ENCODE measurements at regions not wholly inside any gene's neighbourhood (a gene's known extent, or its start where the extent isn't known, plus 50 kb on each side); places are given as distances from the start of the nearest gene placed in this dataset.

DNA sequence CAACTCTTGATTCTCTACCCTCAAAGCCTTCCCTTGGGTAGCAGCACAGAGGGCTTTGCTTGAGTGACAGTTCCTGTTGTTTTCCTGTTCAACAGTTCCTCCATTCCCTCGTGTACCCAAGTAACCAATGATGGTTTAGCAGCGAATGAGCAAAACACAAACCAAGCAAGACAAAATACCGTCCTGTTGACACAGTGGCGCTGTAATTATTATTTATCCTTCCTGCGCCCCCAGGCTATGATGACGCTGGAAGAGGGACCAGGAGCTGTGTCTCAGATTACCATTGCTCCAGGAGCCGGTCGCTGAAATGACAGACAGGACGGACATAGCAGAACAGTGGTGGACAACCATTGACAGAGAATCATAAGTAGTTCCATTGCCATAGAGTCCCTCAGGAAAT lies 154.8 kb downstream of the GADD45G start:
- no peak for DNase-seq (ENCODE audit: low read depth, low spot score)
- H3K9me3 ChIP-seq (ENCODE audit: low read depth, low read length): no peaks in the 10 kb centered on the region
- TF ChIP-seq EZH2 (IDR thresholded peaks at IDR 0.05) (no peak), FOXP2 (optimal IDR thresholded peaks at IDR 0.05; ENCODE audit: control extremely low read depth, extremely low read length, insufficient read depth) (no peak), POLR2AphosphoS5 (IDR thresholded peaks at IDR 0.05; ENCODE audit: borderline replicate concordance, low read depth, low read length) (no peak)

DNA sequence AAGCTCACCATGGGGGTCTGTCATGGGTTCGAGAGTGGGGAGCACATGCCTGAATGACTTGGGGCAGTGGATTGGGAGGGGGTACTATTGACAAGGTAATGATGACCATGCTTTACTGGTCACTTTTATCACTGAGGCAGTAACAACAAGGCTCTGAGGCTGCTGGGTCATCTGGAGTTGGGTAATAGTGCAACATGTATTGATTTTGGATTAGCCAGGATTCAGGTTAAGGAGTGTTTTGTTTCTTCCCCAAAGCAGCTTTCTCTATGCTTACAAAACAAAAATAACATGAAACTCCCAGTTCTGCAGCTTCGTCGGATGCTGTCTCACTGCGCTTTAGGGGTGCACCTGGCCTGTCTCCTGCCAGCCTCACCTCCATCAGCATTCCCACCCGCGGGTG lies 155.3 kb downstream of the GADD45G start:
- no peak for DNase-seq (ENCODE audit: low read depth, low spot score)
- Histone ChIP-seq H3K27ac (no peak overlapping the region), H3K4me3 (no peak overlapping the region)

More for the DNA sequence above, 154.8 kb downstream of the GADD45G start:
- Histone ChIP-seq H3K36me3 (ENCODE audit: insufficient read depth, low read length) (no peaks in the 10 kb centered on the region), H3K9ac (ENCODE audit: insufficient read length) (no peak overlapping the region), H3K4me3 (no peak overlapping the region), H3K27ac (no peak overlapping the region)

DNA sequence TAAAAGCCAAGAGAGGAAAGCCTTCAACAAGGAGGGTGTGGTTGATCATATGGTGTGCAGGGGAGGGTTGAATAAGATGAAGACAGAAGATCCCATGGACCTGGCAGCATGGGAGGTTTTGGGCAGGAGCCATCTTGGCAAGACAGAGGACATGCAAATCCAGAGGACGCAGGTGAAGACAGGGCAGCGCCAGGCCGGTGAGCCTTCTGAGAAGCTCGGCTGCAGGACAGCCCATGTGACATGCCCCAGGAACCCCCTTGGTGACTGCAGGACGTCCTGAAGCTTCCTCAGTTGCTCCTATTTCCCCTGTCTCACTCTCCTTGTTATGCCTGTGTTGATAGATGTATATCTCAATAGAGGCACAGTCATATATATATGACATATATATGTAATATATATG lies 159.4 kb downstream of the GADD45G start:
- Histone ChIP-seq H3K9ac (ENCODE audit: insufficient read length) (no peak overlapping the region), H3K27ac (no peak overlapping the region), H3K9me3 (ENCODE audit: low read depth, low read length) (no peaks in the 10 kb centered on the region), H3K36me3 (ENCODE audit: insufficient read depth, low read length) (no peaks in the 10 kb centered on the region), H3K4me3 (no peak overlapping the region)
- TF ChIP-seq EZH2 (IDR thresholded peaks at IDR 0.05) (no peak), FOXP2 (optimal IDR thresholded peaks at IDR 0.05; ENCODE audit: control extremely low read depth, extremely low read length, insufficient read depth) (no peak), POLR2AphosphoS5 (IDR thresholded peaks at IDR 0.05; ENCODE audit: borderline replicate concordance, low read depth, low read length) (no peak)
- no peak for DNase-seq (ENCODE audit: low read depth, low spot score)

More for the DNA sequence above, 155.3 kb downstream of the GADD45G start:
- no peak for TF ChIP-seq POLR2AphosphoS5 (IDR thresholded peaks at IDR 0.05; ENCODE audit: borderline replicate concordance, low read depth, low read length)
- H3K9me3 ChIP-seq (ENCODE audit: low read depth, low read length): no peaks in the 10 kb centered on the region
- no peaks in the 10 kb centered on the region for H3K36me3 ChIP-seq (ENCODE audit: insufficient read depth, low read length)
- no peak overlapping the region for H3K9ac ChIP-seq (ENCODE audit: insufficient read length)

DNA sequence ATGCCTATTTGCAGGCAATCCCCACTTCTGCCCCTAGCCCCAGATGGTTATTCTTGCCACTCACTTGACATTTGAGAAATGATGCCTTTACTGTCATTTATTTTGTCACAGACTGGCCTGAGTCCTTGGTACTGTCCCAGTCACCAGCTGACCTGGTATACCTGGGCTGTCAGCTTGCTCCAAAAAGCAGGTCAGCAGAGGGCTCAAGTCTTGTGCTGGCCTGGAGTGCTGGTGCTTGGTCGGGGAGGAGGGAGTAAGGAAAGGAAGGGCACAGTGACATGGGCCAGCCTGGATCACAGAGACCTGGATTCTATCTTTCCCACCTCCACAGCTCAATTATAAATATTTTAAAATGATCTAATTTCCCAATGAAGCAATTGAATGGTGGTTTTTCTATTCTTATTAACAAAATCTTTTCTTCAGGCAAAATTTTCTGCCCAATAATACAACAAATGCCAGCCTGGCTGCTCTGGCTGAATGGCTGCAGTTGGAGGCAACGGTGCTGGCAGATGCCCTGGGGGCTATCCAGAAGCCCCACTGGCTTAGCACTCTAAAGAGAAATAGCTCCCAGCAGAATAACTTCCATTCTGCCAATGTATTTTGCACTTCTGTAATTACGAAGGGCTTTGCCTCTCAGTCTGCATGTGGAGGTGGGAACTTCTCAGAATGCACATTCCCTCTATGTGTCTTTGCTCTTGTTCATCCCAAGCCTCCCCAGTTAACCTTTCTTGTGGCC lies 160.6 kb downstream of the GADD45G start:
- Histone ChIP-seq H3K27ac (no peak overlapping the region), H3K36me3 (ENCODE audit: insufficient read depth, low read length) (no peaks in the 10 kb centered on the region), H3K9me3 (ENCODE audit: low read depth, low read length) (no peaks in the 10 kb centered on the region), H3K9ac (ENCODE audit: insufficient read length) (no peak overlapping the region), H3K4me3 (no peak overlapping the region)
- TF ChIP-seq FOXP2 (optimal IDR thresholded peaks at IDR 0.05; ENCODE audit: control extremely low read depth, extremely low read length, insufficient read depth) (no peak), EZH2 (IDR thresholded peaks at IDR 0.05) (no peak), POLR2AphosphoS5 (IDR thresholded peaks at IDR 0.05; ENCODE audit: borderline replicate concordance, low read depth, low read length) (no peak)
- DNase-seq (ENCODE audit: low read depth, low spot score): no peak

DNA sequence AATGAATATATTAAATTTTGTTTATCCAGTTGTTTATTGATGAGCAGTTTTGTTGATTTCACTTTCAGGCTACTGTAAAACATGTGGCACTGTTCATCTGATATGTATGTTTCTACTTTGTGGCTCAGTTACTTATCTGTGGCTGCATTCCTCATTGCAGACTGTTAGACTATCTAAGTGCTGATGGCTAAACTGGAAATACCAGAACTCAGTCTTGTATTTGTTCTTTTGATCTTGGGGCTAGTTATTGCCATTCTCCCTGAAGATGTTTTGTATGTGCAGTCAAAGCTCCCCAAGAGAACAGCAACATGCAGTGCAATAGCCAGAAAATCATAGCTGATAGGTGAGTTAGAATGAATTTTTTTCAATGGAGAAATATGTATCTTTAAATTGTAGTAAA lies 162.2 kb downstream of the GADD45G start:
- H3K9ac ChIP-seq (ENCODE audit: insufficient read length): no peak overlapping the region
- TF ChIP-seq FOXP2 (optimal IDR thresholded peaks at IDR 0.05; ENCODE audit: control extremely low read depth, extremely low read length, insufficient read depth) (no peak), POLR2AphosphoS5 (IDR thresholded peaks at IDR 0.05; ENCODE audit: borderline replicate concordance, low read depth, low read length) (no peak), EZH2 (IDR thresholded peaks at IDR 0.05) (no peak)

DNA sequence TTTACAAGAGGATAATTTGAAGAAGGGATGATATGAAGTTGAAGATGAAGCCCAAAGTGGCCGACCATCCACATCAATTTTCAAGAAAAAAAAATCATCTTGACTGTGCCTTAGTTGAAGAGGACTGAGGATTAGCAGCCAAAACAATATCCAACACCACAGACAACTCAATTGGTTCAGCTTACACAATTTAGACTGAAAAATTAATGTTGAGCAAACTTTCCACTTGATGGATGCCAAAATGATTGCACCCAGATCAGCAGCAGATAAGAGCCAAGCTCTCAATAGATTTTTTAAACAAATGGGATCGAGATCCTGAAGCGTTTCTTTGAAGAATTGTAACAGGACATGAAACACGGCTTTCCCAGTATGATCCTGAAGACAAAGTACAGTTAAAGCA lies 163.2 kb downstream of the GADD45G start:
- no peak overlapping the region for H3K9ac ChIP-seq (ENCODE audit: insufficient read length)
- TF ChIP-seq EZH2 (IDR thresholded peaks at IDR 0.05) (no peak), FOXP2 (optimal IDR thresholded peaks at IDR 0.05; ENCODE audit: control extremely low read depth, extremely low read length, insufficient read depth) (no peak), POLR2AphosphoS5 (IDR thresholded peaks at IDR 0.05; ENCODE audit: borderline replicate concordance, low read depth, low read length) (no peak)
- H3K9me3 ChIP-seq (ENCODE audit: low read depth, low read length): no peaks in the 10 kb centered on the region
- DNase-seq (ENCODE audit: low read depth, low spot score): no peak
- H3K27ac ChIP-seq: no peak overlapping the region
- H3K4me3 ChIP-seq: no peak overlapping the region
- no peaks in the 10 kb centered on the region for H3K36me3 ChIP-seq (ENCODE audit: insufficient read depth, low read length)

More for the DNA sequence above, 162.2 kb downstream of the GADD45G start:
- DNase-seq (ENCODE audit: low read depth, low spot score): no peak
- Histone ChIP-seq H3K9me3 (ENCODE audit: low read depth, low read length) (no peaks in the 10 kb centered on the region), H3K36me3 (ENCODE audit: insufficient read depth, low read length) (no peaks in the 10 kb centered on the region), H3K4me3 (no peak overlapping the region), H3K27ac (no peak overlapping the region)

DNA sequence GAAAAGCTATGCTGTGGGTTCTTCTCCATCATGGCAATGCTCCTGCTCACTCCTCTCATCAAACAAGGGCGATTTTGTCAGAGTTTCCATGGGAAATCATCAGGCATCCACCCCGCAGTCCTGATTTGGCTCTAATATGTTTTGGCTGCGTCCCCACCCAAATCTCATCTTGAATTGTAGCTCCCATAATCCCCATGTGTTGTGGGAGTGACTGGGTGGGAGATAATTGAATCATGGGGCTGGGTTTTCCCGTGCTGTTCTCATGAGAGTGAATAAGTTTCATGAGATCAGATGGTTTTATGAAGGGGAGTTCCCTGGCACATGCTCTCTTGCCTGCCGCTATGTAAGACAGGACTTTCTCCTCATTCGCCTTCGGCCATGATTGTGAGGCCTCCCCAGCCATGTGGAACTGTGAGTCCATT lies 163.8 kb downstream of the GADD45G start:
- Histone ChIP-seq H3K27ac (no peak overlapping the region), H3K4me3 (no peak overlapping the region), H3K9ac (ENCODE audit: insufficient read length) (no peak overlapping the region), H3K9me3 (ENCODE audit: low read depth, low read length) (no peaks in the 10 kb centered on the region), H3K36me3 (ENCODE audit: insufficient read depth, low read length) (no peaks in the 10 kb centered on the region)
- no peak for DNase-seq (ENCODE audit: low read depth, low spot score)
- TF ChIP-seq FOXP2 (optimal IDR thresholded peaks at IDR 0.05; ENCODE audit: control extremely low read depth, extremely low read length, insufficient read depth) (no peak), POLR2AphosphoS5 (IDR thresholded peaks at IDR 0.05; ENCODE audit: borderline replicate concordance, low read depth, low read length) (no peak), EZH2 (IDR thresholded peaks at IDR 0.05) (no peak)

DNA sequence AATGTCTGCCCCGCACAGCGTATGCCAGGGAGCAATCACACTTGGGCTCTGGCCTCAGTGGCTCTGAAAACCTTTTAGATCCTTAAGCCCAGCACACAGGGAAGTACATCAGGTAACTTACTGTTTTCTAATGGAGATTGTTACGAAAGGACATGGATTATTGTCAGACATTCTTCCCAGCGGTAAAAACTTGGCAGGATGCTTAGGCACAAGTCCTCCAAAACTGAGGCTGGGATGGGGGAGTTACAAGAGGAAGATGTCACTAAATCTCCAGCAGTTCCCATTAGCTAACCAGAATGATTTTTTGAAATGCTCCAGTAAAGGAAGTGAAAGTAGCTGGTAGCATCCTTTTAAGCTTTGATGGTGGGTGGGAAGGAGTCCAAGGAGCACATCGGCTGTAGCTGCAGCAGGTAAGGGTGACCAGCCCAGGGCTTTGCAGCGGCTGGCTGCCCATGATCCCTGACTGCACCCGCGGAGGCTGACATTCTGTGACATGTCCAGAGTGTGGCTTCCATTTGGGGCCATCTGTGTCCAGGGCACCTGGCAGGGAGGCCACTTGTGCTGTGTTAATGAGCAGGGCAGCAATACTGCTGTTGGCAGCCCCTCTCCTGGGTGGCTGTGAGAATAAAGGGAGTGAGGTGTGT lies 165.8 kb downstream of the GADD45G start:
- H3K36me3 ChIP-seq (ENCODE audit: insufficient read depth, low read length): no peaks in the 10 kb centered on the region
- DNase-seq (ENCODE audit: low read depth, low spot score): no peak
- TF ChIP-seq POLR2AphosphoS5 (IDR thresholded peaks at IDR 0.05; ENCODE audit: borderline replicate concordance, low read depth, low read length): no peak
- TF ChIP-seq EZH2 (IDR thresholded peaks at IDR 0.05): no peak
- no peak for TF ChIP-seq FOXP2 (optimal IDR thresholded peaks at IDR 0.05; ENCODE audit: control extremely low read depth, extremely low read length, insufficient read depth)
- no peak overlapping the region for H3K27ac ChIP-seq
- H3K4me3 ChIP-seq: no peak overlapping the region
- no peaks in the 10 kb centered on the region for H3K9me3 ChIP-seq (ENCODE audit: low read depth, low read length)
- no peak overlapping the region for H3K9ac ChIP-seq (ENCODE audit: insufficient read length)
